Astrocyte of the hippocampus (primary cell): ENCODE measurements at regions not wholly inside any gene's neighbourhood (a gene's known extent, or its start where the extent isn't known, plus 50 kb on each side); places are given as distances from the start of the nearest gene placed in this dataset.
"Not testable (repeated sequence)": the region's sequence is repeated elsewhere in the genome, so short reads cannot be mapped to it uniquely, and the experiment has no call there.

ENCODE experiments used
- DNase-seq: peaks from one replicate; pipeline ENCODE4 v3.0.0; 2011; ENCODE audit warnings: low read depth, low spot score

- no peak for DNase-seq
Measured at GRCh38 chr10:52961323-52961722, 188.7 kb upstream of the MBL2 start.

- DNase-seq = no peak
Measured at GRCh38 chr10:52959810-52960209, 187.2 kb upstream of the MBL2 start.

- peak; percentile 30 for DNase-seq
Measured at GRCh38 chr10:52956861-52957260, 184.3 kb upstream of the MBL2 start.

- peak; percentile 14 for DNase-seq
Measured at GRCh38 chr10:52956461-52956860, 183.9 kb upstream of the MBL2 start.

- DNase-seq = no peak
Measured at GRCh38 chr10:52955337-52955736, 182.8 kb upstream of the MBL2 start.

GRCh38 chr10:52954407-52954806, 181.8 kb upstream of the MBL2 start:
- no peak for DNase-seq

GRCh38 chr10:52952391-52953055, 179.9 kb upstream of the MBL2 start:
- DNase-seq = no peak

- peak; percentile 32 for DNase-seq
Measured at GRCh38 chr10:52951824-52952223, 179.2 kb upstream of the MBL2 start.

GRCh38 chr10:52950578-52950977, 178.0 kb upstream of the MBL2 start:
- DNase-seq = no peak

GRCh38 chr10:52949899-52950298, 177.3 kb upstream of the MBL2 start:
- no peak for DNase-seq

- no peak for DNase-seq
Measured at GRCh38 chr10:52946486-52946885, 173.9 kb upstream of the MBL2 start.

GRCh38 chr10:52945521-52945920, 172.9 kb upstream of the MBL2 start:
- DNase-seq = not testable (repeated sequence)

GRCh38 chr10:52940921-52941320, 168.3 kb upstream of the MBL2 start:
- DNase-seq = no peak

- DNase-seq = no peak
Measured at GRCh38 chr10:52939894-52940293, 167.3 kb upstream of the MBL2 start.

GRCh38 chr10:52933748-52934147, 161.2 kb upstream of the MBL2 start:
- DNase-seq = no peak

- DNase-seq = no peak
Measured at GRCh38 chr10:52927678-52928077, 155.1 kb upstream of the MBL2 start.

GRCh38 chr10:52923520-52923919, 150.9 kb upstream of the MBL2 start:
- DNase-seq = no peak

GRCh38 chr10:52918714-52919305, 146.2 kb upstream of the MBL2 start:
- DNase-seq = no peak

- DNase-seq = no peak
Measured at GRCh38 chr10:52915391-52915790, 142.8 kb upstream of the MBL2 start.

- no peak for DNase-seq
Measured at GRCh38 chr10:52911163-52911562, 138.6 kb upstream of the MBL2 start.

- no peak for DNase-seq
Measured at GRCh38 chr10:52908478-52908877, 135.9 kb upstream of the MBL2 start.

GRCh38 chr10:52906046-52906445, 133.5 kb upstream of the MBL2 start:
- DNase-seq = no peak

- no peak for DNase-seq
Measured at GRCh38 chr10:52903397-52903938, 130.9 kb upstream of the MBL2 start.
